HG02943 (cell line): ENCODE measurements at regions not wholly inside any gene's neighbourhood (a gene's known extent, or its start where the extent isn't known, plus 50 kb on each side); places are given as distances from the start of the nearest gene placed in this dataset.

ENCODE experiments used
- ATAC-seq: cut with Tn5 transposase; IDR thresholded peaks from one replicate; pipeline ENCODE4 v1.9.1; 2021; ENCODE audit warnings: mild to moderate bottlenecking, low read depth, moderate library complexity; ENCODE audit not compliant: unreplicated experiment

DNA sequence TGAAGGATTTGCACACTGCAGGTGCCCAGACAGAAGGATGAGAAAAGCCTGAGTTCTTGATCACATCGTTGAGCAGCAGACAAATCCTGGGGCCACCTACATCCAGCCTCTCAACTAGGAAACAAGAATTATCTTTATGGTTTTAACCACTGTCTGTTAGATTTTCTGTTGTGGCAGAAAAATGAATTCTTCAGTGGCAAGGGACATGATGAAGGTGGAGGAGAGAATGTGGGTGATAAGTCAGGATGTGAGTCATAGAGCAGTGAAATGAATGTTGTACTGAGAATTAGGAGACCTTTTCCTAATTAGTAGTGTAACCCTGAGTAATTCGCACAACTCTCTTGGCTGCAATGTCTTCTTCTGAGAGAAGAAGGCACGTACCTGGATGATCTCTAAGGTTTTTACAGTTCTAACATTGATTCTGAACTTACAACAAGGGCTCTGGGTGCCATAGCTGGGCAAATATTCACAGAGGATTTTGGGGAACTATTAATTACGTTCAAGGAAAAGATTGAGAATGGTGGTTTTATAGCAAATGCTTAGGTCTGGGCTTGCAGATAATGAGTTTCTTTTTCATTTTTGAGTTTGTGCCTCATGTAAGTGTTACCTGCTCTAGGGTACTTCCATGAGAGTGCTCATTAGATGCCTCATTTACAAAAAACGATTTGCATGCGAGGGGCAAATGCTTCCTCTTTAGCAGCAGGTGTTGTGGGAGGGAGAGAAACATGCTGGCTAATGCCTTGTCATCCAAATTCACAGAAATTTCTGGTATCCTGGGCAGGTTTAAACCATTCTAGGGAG lies 111.0 kb upstream of the KL start:
- ATAC-seq = no peak

DNA sequence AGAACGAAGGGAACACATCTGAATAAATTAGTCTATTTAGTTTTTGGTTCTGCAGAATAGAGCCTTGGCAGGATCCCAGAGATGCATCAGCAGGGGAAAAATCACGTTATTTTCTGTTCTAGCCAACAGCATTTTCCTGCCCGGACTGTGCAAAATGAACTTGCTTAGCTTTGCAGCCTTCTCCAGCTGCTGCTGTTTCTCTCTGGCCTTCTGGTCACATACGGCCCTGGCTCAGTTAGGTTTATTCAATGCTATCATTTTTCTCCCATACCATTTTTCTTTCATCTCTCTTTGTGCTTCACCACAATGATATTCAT lies 110.4 kb upstream of the KL start:
- no peak for ATAC-seq

DNA sequence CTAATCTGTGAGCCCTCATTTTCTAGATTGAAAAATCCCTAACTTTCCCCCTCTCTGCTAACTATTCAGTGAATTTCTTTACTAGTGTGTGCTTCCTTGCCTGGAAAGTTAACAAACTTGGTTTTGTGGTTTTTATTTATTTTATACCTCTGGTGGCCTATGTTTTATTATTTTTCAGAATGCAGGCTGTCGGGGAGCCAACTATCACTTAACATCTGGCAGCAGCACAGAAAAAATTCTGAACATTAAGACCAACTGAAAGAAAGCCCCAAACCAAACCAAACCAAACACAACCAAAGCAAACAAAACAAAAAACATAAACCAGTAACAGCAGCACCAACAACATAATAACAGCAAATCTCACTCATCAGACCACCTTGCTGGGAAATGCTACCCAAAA lies 109.0 kb upstream of the KL start:
- no peak for ATAC-seq

DNA sequence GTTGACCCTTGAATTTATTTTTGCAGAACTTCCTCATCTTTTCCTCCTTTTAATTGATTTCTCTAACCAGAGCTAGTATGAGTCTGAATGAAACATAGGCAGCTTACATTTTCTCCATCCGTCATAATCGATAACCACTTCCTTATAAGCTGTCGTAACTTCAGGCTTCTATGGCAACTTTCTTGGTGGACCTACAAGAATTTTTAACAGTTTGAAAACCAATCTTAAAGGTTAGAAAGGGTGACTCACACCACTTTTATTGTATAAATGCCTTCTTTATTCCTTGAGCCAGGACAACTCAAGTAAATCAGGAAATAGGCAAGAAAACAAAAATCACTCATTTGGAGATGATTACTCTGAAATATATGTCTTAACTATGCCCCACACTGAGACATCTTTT lies 105.7 kb upstream of the KL start:
- no peak for ATAC-seq

DNA sequence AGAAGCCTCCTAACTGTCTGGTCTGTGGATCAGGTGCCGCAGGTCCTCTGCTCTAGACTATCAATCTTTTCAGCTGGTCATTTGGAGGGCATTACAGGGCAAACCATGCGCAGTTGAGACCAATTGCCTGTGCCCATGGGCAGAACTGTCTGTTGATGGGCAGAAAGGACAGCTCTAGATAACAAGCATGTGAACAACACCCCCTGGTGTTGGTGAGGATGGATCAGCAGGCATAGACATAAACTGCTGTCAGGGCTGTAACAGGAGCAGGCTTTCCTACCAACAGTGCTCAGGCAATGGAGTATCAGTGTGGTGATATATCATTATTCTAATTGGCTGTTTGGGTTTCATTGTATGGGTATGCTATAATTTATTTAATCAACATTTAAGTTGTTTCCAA lies 104.7 kb upstream of the KL start:
- no peak for ATAC-seq

DNA sequence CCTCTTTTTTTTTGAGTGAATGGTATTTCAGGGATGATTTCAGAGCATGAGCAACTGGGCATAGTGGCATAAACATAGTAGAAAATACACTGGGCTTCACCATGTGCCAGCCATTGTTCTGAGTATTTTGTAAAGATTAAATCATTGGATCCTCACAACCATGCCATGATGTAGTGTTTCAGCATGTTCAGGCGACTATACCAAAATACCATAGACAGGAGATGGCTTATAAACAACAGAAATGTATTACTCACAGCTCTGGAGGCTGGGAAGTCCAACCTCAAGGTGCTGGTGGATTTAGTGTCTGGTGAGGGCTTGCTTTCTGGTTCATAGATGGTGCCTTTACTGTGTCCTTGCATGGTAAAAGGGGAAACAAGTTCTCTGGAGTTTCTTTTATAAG lies 101.5 kb upstream of the KL start:
- ATAC-seq = no peak

DNA sequence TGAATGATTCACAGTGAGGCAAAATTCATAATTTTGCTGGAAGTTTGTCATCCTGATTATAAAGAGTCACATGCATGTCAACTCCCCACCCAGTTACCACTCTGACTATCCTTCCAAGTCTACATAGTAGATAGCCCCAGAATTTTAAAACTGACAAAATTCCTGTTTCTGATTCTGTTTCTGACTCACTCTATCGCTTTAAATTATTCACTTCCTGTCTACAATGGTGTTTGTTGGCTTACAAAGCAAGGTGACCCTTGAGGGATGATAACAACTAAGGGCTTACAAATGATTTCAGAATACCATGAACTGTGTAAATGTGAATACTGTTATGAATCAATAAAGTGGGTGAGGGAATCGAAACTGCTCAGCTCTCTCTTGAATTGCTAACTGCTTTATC lies 98.7 kb upstream of the KL start:
- ATAC-seq = no peak

DNA sequence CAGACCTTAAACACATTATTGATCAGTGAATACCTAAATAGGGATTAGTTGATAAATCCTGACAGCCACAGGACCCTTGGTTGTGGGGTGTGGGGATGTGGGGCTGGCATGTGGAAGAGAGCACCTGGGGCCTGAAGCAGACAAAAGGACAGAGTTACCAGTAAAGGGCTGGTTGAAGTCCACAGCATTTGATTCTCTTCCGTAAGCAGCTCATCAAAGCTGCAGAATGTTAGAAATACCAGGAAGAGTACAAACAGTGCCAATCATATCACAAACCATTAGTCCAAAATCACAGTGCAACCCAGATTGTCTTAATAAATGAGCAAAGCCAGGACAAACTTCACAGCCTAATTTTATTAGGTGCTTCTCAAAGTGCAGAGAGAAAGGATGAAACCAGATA lies 92.5 kb upstream of the KL start:
- ATAC-seq = no peak

DNA sequence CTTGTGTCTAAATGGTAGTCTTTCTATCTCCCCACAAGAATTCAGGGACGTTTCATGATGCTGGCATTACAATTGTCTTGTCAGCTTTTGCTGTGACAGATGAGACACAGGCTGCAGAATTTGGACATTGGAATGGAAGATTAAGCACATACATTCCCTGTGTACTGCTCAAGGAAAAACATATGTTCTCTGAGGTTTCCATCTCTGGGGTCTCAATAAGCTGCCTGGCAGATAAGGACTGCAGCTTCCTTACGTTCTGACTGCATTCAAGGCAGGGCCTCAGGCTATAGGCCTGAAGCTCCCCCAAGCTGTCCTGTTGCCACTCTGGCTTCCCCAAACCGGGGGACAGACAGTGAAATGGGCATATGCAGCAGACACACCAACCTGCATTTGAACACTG lies 91.3 kb upstream of the KL start:
- ATAC-seq = no peak

DNA sequence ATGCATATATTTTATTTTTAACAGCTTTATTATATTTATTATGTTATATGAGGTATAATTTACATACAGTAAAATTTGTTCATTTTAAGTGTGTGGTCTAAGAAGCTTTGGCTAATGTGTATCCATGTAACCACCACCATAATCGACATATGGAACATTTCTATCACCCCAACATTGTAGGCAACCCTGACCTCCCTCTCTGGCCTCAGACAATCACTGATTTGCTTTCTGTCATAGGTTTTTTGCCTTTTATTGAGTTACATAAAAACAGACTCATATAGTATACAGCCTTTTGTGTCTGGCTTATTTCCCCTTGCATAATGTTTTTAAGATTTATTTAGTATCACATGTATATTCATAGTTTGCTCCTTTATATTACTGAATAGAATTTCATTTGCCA lies 90.7 kb upstream of the KL start:
- no peak for ATAC-seq

DNA sequence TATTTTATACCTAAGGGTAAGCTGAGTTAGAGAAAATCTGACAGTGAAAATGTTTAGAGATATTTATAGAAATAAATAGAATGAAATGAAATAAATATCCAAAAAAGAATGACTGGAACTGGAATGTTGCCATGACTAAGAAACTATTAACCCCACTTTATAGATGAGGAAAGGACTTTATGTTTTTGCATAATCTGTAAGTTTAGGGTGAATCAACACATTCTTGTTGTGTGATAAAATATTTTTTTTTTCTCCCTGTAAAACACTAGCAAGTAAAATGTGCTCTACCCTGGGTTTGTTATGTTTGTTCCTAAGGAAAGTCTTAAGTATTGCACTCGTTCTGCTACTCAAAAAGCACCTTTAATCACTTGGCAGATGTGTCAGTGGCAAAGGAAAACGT lies 83.8 kb upstream of the KL start:
- ATAC-seq = no peak

DNA sequence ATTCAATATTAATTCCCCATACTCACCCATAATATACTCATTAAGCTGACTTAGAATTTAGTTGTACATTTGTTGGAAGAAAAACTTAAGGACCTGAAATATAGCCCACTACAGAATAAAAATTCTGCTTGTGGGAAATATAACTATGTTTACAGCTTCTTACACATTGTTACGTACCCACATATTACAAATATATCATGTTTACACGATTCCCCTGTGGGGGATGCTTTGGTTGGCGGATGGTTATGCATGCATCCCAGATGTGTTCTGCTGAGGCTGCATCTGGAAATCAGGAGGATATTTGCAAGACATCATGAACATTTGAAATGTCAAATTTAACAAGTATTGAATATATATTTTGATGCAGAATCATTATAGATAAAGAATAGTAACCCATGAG lies 79.5 kb upstream of the KL start:
- no peak for ATAC-seq

DNA sequence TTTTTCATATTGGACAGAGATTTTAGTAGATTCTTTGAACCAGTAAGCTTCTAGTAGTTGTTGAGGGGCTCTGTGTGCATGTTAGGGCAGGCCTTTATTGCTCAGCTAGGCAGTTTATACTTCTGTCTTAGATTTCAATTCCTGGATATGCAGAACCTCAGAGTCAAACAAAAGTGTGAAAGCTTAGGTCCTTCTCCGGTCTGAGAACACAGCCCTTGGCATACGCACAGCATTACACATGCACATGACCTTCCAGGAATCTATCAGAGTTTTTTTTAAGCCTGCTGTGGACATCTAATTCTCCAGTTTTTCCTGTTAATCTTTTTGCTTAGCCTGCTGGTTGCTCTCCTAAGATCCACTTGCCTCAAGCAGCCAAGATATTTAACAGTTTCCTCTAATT lies 77.9 kb upstream of the KL start:
- ATAC-seq = no peak

DNA sequence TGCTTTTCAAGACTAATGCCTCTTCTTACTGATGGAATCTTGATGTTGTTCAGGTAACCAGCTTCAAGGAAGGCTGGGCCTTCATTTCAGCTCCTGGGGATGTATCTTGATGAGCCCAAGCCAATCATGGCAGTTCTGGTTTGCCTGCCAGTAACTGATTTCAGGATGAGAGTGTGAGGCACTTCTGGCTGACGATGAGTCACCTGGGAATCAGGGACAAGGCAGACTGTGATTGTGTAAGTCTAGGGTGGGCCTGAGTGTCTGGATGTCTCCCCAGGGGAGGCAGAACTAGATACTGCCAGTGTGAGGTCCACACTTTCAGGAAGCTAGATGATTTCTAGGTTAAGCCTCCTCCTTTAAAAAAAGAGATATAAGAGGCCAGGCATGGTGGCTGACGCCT lies 77.3 kb upstream of the KL start:
- no peak for ATAC-seq

DNA sequence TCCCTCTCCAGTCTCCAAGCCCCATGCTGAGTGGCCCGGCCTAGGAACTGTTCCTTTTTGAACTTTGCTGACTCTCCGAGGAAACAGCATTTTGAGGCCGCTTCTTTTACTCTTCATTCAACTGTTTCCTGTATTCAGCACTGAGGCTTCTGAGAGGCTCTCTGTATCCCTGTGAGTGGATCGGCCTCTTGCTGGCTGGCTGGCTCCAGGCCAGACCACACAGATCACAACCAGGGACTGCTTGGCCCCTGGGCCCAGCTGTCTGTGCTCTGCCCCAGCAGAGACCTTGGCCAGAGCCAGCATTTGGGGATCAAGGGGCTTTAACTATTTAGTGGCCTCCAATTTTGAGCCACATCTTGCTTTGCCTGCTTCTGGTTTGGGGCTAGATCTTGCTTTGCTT lies 75.6 kb upstream of the KL start:
- no peak for ATAC-seq

DNA sequence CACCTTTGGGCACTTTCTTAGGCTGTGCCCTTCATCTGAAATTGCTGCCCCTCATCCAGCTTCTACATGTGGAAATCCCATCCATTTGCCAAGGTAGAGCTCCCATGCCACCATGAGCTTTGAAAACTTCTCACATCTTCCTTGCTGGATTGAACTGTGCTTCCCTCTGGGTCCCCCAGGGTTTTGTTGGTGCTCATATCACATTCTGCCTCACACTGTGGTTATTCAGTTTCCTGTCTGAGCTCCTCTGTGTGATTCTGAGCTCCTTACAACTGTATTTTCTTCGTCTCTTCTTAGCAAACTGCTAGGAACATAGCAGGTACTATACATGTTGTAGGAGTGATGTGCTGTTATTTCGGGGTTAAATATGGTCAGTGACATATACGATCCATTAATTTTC lies 74.9 kb upstream of the KL start:
- ATAC-seq = no peak

DNA sequence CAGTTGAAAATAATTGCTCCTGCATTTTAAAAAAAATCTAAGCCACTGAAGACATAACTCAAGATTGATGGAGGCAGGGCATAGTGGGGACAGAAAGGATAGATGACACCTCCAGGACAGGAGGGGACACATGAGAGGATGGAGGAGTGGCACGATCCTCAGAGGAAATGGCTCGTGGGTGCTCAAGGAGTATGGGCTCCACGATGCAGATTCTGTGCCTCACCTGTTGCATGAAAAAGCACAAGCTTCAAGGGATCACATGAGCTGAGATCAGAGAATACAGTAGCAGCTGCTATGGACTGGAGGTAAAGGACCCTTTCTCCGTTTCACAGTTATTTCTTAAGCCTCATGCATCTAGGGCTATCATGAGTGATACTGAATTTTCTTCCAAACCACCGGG lies 69.7 kb upstream of the KL start:
- ATAC-seq = no peak

DNA sequence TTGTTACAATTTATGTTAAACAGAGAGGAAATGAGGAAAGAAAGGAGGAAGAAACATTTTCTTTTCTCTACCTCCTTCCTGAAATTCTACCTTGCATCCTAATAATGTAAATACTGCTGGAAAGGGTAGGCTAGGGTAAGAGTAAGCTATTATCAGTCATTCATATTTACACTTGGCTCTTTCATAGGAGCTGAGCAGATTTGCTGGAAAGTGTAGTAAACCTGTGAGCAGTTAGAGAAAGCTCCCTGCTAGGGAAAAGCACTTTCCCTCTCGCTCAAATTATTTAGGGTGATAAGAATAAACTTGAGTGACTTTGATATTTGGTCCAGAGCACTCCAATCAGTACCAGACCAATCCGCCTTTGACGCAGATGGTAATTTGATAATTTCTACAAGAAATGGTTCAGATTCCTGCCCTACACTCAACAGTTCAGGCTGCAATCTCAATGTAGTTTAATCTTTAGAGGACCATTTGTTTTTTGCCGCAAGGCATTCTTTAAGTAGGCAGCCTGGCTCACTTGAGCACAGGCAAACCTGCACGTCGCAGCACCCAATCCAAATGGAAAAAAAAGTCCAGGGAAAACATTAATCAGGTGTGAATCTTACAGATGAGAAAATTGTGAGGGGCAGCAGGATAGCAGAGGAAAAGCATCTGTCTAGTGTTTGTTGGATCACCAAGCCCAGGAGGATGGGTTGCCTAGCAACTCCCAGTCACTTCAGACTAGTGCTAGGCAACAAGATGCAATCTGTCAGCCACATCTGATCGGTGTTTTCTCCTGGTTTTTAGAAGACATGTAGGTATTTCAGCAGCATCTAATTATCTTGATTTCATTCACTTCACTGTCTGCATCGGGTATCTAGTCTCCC lies 68.6 kb upstream of the KL start:
- ATAC-seq = no peak

DNA sequence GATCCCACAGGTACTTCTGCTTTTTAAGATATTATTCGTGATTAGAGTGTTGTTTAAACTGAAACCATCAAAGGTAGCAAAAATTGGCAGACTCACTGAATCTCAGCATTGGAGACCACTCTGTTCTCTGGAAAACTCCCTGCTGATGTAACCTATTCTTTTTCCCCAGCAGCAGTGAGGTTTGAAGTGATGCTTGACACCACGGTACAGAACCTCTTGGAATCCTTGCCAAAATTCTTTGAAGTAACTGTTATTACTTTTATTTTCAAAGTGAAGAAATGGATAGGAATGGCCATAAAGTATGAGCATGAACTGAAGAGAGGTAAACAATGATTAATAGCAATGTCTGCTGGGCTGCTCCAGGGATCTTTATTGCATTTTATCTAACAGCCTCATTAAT lies 66.4 kb upstream of the KL start:
- no peak for ATAC-seq

DNA sequence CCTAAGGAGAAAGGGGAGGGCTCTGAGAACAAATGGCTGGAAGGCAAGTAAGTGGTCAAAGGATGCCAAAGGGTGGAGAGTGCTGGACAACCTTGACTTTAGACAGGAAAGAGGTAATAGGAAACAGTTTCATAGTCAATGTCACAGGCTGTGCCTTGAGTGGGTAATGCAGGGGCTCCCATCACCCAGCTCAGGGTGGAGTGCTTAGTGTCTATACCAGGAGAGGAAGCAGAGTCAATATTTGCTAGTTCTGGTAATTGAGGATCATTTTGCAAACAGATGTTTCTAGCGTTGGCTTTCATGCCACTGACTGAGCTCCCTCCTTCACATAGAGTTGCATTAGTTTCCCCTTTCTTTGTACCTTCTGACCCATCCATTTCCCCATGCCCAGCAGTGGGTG lies 64.6 kb upstream of the KL start:
- ATAC-seq = no peak

DNA sequence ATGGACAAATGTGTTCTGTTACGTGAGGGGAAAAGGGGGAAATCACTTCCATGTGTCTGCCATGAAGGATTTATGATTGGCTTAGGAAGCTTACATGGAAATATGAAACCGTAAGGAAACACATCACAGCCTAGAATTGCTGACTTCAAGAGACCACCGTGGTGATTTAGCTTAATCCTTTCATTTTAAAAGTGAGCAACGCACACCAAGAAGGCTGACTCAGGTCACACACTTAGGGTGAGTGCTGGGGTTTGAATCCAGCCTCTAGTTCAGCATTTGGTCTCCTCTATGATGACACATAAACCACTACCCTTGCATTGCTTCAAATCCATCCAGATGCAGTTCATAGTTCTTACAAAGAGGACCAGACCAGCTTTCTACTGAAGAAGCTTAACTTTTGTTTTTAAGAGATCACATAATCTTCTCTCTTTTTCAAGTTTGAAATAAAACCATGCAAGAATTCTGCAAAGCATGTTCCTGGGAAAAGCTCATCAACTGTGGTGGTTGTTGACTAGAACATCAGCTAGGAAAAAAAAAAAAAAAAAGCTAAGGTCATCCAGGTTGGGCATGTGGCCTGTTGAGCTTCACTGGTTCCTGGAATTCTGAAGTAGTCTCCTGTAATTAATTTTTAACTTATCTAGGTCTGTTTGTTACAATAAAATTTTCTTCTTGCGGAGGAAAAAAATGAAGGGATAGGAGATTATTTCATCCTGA lies 60.2 kb upstream of the KL start:
- no peak for ATAC-seq

DNA sequence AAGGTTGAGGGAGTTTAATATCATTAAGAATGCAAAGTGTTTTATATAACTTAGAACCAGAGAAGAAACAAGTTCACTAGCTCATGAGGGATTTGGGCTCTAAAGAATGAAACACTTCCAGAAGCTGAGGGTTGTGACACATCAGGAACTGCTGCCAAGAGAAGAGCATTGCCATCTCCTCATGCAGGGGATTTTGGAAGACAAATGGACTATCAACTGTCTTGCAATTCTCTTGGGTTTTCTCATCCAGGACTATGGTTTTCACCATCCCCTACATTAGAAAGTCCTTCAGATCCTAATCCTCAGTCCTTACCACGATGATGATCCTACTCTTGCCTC lies 59.7 kb upstream of the KL start:
- no peak for ATAC-seq
